Kidney glomerular epithelial cell (primary cell): ENCODE measurements at regions not wholly inside any gene's neighbourhood (a gene's known extent, or its start where the extent isn't known, plus 50 kb on each side); places are given as distances from the start of the nearest gene placed in this dataset.
"Not testable (repeated sequence)": the region's sequence is repeated elsewhere in the genome, so short reads cannot be mapped to it uniquely, and the experiment has no call there.

Experiments
- DNase-seq: peaks from one replicate; lab custom pipeline; 2025; lab: John Stamatoyannopoulos, UW

- no peak for DNase-seq
These were observed 208.1 kb upstream of the CDKN2B start for GRCh38 chr9:22217254-22217653.

- DNase-seq, result not testable (repeated sequence)
These were observed 216.8 kb upstream of the CDKN2B start for GRCh38 chr9:22225856-22226255.

GRCh38 chr9:22227986-22228385 is 218.6 kb upstream of the DMRTA1 start:
- no peak for DNase-seq

GRCh38 chr9:22228542-22228941 is 218.1 kb upstream of the DMRTA1 start:
- no peak for DNase-seq

- no peak for DNase-seq
These were observed 217.6 kb upstream of the DMRTA1 start for GRCh38 chr9:22229069-22229468.

- DNase-seq, result not testable (repeated sequence)
These were observed 215.3 kb upstream of the DMRTA1 start for GRCh38 chr9:22231309-22231708.

GRCh38 chr9:22232971-22233370 is 213.7 kb upstream of the DMRTA1 start:
- no peak for DNase-seq

- DNase-seq, result peak; percentile 96
These were observed 208.9 kb upstream of the DMRTA1 start for GRCh38 chr9:22237497-22238363.

GRCh38 chr9:22238809-22239684 is 207.6 kb upstream of the DMRTA1 start:
- DNase-seq, result peak; percentile 78

GRCh38 chr9:22240619-22241018 is 206.0 kb upstream of the DMRTA1 start:
- DNase-seq, result peak; percentile 42

GRCh38 chr9:22241024-22241423 is 205.6 kb upstream of the DMRTA1 start:
- DNase-seq, result no peak

- no peak for DNase-seq
These were observed 205.0 kb upstream of the DMRTA1 start for GRCh38 chr9:22241611-22242010.

GRCh38 chr9:22244139-22245011 is 202.2 kb upstream of the DMRTA1 start:
- peak; percentile 52 for DNase-seq

GRCh38 chr9:22255337-22255736 is 191.3 kb upstream of the DMRTA1 start:
- DNase-seq, result no peak

- DNase-seq, result no peak
These were observed 190.2 kb upstream of the DMRTA1 start for GRCh38 chr9:22256381-22256780.

GRCh38 chr9:22257026-22257816 is 189.4 kb upstream of the DMRTA1 start:
- DNase-seq, result no peak

GRCh38 chr9:22265038-22265437 is 181.6 kb upstream of the DMRTA1 start:
- no peak for DNase-seq

GRCh38 chr9:22265534-22265933 is 181.1 kb upstream of the DMRTA1 start:
- DNase-seq, result no peak

GRCh38 chr9:22274477-22274876 is 172.1 kb upstream of the DMRTA1 start:
- no peak for DNase-seq

GRCh38 chr9:22278426-22278825 is 168.2 kb upstream of the DMRTA1 start:
- no peak for DNase-seq

GRCh38 chr9:22279636-22280035 is 167.0 kb upstream of the DMRTA1 start:
- peak; percentile 17 for DNase-seq
